GM19035 (cell line): ENCODE measurements at regions not wholly inside any gene's neighbourhood (a gene's known extent, or its start where the extent isn't known, plus 50 kb on each side); places are given as distances from the start of the nearest gene placed in this dataset.
"Not testable (repeated sequence)": the region's sequence is repeated elsewhere in the genome, so short reads cannot be mapped to it uniquely, and the experiment has no call there.

Experiments used
- ATAC-seq: cut with Tn5 transposase; IDR thresholded peaks from one replicate; pipeline ENCODE4 v1.9.1; 2021; ENCODE audit not compliant: unreplicated experiment

DNA sequence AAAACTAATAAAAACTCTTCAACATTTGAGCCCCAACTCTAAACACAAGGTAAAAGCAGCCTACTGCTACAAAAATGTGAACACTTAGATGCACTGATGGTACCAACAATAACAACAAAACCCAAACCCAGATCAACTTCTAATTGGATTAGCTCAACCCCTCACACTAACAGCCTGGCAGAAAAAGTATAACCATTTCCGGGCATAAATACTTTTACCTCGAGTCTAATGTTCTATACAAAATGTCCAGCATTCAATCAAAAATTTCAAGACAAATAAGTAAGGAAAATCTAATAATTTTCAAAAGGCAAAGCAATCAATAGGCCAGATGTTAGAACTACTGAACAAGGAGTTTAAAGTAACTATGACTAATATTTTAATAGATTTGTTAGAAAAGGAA lies 303.3 kb downstream of the ARRDC4 start:
- ATAC-seq: no peak

DNA sequence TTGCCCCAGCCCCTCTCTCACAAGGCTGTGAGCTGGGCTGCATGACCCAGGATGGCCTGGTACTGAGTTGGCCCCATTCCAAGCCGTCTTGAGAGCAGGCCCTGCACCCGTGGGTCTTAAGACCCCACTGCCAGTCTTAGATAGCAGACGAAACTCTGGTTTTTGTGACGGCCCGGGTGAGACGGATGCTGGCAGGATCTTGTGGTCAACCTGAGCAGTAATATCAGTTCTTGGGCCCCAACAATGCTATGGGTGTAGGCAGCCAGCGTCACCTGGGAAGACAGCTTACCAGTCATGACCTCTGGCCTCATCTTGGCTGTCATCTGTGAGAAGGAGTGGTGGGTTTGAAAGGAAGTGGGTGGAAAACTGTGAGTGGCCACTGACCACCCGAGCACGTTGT lies 305.8 kb downstream of the ARRDC4 start:
- ATAC-seq: no peak

DNA sequence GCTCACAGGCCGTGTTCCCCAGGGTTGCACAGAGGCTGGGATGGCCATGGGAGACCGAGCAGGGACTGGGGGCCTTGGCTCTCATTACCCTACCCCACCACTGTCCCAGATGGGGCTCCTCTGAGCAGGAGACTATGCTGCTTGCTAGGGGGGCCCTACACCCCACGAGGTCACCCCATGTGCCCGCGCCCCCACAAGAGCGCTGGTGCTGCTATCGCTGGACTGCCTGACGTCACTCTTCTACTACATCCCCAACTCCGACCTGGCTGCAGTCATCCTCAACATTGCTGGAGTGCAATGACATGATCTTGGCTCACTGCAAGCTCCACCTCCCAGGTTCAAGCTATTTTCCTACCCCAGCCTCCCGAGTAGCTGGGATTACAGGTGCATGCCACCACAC lies 307.7 kb downstream of the ARRDC4 start:
- no peak for ATAC-seq

DNA sequence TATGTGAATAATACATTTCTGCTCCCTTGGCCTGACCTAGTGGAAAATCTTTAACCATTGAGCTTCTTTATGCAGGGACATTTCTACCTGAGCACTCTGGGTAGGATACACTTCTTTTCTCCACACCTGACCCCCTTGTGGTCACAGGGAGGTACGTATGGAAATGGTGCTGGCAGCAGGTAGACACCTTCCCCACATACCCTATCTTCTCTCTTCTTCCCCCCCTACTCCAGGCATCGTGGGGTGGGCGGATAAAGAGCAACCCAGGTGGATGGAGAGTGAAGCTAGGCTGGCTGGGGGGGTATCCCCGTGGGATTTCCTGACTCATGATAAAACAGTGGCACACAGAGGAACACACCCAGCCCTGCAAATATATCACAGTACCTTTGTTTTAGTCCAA lies 312.1 kb downstream of the ARRDC4 start:
- ATAC-seq: no peak

DNA sequence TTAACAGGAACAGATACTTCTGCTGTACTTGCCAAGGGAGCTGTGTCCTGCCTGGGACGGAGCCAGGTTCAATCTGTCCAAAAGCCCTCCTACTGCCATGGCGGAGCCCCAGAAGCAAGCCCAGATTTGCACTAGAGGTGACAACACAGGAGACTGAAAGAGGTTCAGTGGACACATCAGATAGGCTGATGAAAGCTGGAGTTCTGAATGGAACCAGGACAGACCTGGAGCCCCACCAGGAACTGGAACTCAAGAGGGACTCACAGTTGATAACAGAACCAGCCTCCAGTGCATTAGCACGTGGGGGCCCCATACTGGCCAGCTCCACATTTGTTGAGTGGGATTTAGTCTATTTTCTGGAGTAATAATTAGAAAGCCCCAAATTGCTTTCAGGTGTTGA lies 315.5 kb downstream of the ARRDC4 start:
- no peak for ATAC-seq

DNA sequence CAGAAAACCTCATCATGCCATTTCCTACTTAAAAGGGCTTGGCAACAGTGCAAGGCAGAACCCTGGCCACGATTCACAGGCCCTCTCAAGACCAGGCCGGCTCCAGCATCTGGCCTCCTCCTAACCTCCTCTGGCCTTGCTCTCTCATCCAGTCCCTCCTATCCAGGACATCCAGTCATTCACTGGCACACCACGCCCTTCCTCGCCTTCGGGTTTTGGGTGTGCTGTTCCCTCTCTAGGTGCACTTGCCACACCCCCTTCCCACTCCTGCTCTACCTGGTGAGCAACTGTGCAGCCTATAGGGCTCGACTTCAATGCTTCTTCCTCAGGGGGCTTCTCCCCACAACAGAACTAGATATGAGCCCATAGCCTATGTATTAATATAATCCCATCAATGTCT lies 317.1 kb downstream of the ARRDC4 start:
- no peak for ATAC-seq

DNA sequence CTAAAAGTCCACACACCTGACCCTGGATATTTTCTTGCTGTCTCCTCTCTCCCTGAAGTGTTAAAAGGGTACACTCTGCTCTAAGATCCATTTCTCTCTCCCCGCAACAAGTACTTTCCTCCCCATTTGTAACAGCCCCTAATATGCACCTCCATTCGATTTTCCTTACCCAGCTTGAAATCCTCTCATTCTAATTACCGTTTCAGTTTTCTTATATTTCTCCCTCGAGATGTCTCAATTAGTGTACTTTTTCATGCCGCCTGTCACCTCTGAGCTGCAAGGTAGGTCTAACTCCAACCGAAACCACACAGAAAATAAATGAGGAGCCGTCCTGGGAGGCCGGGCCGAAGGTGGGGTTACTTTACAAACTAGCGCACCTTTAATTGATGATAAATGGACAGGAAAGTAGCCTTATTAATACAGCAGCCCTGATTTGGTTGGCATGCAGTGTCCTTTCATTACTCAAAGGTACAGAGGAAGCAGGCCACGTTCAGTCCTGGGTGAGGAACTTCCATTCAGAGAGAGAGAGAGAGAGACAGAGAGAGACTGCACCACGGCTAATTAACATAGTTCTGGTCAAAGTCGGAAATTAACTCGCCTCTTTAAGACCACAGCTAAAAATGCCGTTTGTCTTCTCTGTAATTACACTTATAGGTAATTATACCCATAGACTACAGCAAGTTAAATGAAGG lies 319.9 kb downstream of the ARRDC4 start:
- no peak for ATAC-seq

DNA sequence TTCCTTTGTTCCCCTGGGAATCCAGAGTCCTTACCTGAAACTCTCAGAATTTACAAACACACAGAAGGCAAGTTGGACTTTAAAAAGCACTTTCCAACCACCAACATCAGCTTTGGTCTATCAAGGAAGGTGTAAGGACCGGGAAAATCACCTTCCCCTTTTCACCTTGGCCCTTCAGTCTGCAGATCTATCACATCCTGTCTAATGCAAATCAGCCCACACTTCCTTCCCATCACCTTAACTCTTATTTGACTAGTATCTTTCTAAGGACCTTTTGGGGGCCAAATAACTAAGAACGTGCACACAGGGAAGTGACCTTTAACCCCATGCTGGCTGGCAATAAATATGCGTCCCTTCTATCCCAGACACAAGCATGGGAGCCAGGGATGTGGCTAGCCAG lies 320.6 kb downstream of the ARRDC4 start:
- ATAC-seq: no peak

DNA sequence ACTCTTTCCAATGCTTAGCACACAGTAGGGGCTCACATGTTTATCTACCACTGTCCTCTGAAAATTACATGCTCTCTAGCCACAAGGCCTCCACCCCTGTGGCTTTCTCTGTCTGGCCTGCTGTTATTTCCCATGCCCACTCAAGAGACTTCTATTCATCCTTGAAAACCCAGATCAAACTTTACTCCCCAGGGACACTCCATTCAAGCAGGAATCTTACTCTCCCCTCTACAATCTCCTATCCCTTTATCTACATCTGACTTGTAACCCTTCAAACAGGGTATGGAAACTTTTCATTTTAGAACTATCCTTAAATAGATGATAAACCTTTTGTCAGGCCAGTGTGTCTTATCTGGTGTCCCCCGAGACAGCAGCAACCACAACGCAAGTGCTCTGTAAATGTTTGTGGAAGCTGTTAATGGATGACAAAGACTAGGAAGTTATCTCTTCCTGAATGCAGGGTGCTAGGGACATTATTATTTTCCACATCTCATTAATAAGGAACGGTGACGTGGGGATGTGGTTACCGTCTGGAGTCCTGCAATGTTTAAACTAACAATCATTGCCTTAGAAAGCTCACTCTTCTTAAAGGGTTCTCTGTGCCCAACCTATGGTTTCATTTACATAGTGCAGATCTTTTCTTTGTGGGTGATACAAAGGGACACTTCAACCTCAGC lies 322.3 kb downstream of the ARRDC4 start:
- ATAC-seq: no peak

DNA sequence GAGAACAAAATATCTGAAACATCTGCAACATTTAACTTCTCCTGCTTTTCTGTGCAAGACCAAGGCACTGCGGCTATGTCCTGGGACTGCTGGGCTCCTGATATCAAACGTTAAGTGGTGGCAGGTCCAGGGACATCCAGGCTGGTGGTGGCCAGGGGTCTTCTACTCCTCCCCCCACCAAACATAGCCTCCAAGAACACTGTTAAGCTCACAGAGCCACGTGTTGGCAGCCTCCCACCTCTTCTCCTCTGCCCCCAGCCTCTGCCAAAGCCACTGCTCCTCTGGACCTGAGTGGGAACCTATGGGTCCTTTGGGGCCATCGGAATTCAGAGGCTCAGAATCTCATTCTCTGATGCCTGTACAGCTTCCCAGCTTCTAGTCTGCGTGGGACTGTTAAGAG lies 325.7 kb downstream of the ARRDC4 start:
- no peak for ATAC-seq

DNA sequence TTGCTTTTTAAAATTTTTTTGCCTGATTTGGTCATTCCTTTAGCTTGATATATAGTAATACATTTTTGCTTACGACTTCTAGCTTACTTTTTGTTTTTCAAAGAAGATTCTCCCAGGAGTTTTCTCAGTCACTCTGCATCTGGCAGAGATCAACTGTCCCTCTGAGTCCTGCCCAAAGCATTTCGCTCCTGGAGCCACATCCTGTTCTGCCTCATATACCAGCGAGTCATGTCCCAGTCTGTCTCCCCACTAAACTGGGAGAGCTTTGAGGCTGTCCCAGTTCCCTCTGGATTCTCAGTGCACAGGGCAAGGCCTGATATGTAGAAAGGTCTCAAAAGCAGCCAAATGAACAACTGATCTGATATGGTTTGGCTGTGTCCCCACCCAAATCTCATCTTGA lies 326.3 kb downstream of the ARRDC4 start:
- no peak for ATAC-seq

DNA sequence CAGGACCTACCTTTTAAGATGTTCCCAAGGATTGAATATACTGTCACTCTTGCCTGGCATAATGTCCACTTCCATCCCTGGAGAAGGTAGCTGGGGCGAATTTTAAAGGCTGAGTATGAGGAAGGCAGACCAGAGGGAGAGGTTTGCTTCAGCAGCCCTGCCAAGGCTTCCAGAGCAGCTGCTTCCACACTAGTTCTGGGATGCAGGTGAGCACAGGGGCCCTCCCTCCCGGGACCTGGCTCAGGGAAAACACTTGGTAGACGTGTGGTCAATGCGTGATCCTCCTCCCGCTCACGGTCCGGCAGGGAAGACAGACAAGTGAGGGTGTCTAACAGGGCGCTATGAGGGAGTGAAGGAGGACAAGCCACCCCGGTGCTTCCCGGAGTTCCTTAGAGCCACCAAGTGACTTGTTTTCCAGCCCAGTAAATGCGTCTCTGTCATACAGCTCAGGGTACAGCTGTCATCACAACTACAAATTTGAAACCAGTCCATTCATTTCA lies 327.6 kb downstream of the ARRDC4 start:
- no peak for ATAC-seq

DNA sequence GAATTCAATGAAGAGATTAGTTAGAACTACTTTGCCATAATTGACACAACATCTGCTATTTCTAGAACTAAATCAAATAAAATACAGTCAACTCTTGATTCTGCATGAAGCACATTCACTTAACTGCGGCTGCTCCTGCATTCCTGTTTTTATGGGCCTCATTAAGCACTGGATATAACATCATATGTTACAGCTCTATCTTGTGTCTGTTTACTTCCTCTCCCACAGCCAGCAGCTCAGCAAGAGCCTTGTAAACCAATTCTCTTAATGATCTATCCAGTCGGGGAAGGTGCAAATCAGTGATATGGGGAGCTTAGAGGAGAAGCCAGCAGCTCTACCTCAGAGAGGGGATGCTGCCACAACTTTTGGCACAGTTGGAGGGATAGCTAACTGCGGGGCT lies 329.2 kb downstream of the ARRDC4 start:
- no peak for ATAC-seq

DNA sequence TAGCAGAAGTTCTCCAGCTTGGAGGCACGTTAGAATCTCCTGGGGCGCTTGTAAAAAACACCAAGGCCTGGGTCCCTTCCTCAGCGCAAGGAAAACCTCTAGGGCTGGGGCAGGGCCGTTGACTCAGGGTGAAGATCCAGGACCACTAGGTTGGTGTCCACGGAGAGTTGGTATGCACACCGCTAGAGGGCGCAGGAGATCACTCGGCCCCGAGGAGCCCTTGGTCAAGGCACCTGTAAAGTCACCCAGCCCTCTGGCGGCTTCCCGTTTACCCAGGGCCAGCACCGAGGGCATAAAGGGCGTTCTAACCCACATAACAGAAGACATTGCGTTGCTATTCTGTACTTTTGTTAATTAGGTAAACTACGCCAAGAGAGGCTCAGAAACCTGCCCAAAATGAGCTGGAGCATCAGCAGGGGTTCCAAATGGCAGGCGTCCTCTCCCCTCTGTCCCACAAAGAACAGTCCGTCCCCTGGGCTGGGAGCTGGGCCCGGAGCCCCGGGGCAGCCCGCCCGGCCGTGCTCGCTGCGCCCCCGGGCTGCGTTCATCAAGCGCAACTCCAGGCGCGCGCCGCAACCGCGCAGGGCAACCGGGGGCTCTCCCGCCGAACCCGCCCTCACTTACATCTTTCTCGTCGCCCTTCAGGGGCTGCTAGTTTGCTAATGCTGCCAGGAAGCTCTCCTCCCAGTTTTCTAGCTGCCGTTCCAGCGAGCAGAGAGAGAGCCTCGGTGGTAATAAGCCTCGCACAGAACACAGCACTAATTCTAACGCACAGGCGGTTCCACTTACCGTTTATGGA lies 332.1 kb downstream of the ARRDC4 start:
- ATAC-seq: no peak

DNA sequence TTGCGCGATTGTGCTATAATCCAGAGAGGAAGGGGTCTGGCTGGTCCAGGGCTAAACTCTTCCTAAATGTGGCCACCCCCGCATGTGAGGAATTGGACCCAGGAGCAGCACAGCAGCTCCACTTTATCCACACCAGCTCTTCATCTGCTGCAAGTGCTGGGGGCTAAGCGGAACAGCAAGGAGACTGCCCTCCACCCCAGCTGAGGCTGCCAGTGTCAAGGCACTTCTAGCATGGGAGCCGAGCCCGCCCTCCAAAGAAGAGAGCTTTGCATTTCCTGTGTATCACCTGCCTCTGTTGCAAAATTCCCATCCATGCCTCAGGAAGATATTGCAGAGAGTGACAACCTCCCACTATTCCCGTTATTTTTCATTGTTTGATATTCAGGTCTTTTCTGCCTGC lies 333.6 kb downstream of the ARRDC4 start:
- no peak for ATAC-seq

DNA sequence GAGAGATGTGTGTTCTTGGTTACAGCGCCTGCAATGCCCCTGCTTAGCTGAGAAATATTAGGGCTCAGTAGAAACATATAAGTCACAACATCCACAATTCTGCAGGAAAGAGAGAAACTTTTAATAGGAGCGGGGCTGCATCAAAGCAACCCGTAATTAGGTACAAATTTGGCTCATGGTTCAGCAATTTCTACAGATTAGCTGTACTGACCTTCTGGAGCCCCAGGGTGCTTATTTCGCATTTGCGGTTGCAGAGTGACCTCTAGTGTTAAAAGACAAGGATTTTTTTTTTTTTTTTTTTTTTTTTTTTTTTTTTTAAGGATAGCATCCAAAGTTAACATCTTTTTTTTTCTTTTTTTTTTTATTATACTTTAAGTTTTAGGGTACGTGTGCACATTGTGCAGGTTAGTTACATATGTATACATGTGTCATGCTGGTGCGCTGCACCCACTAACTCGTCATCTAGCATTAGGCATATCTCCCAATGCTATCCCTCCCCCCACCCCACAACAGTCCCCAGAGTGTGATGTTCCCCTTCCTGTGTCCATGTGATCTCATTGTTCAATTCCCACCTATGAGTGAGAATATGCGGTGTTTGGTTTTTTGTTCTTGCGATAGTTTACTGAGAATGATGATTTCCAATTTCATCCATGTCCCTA lies 334.7 kb downstream of the ARRDC4 start:
- ATAC-seq: not testable (repeated sequence)

DNA sequence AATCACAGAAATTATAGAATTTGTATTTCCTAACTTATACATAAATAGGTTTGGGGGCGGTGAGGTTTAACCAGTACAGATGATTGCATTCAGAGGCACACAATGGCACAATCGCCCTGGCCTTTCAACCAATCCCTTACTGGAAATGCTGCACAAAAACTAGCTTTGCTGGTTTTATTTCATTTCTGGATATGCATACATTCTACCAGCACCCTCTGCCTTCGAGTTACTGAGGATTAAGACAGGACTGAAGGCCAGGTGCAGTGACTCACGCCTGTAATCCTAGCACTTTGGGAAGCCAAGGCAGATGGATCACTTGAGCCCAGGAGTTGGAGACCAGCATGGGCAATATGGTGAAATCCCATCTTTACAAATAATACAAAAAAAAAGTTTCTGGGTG lies 336.1 kb downstream of the ARRDC4 start:
- no peak for ATAC-seq

DNA sequence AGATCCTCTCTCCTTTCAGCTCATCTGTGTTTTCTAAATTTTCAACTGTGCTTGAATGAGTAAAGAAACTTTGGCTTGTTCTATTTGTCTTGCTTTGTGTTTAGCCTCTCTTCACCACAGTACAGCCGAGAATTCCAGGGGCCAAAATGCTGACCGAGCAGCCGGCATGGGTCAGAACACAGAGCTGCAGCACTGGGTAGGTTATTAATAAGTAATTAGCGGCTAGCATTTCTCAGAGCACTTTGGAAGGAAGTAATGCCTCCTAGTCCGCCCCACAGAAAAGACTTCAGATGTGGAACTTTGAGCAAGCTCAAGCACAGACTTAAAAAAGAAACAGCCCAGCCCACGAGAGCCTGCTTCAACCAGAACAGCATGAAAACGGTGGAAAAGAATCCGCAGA lies 343.9 kb downstream of the ARRDC4 start:
- ATAC-seq: no peak

DNA sequence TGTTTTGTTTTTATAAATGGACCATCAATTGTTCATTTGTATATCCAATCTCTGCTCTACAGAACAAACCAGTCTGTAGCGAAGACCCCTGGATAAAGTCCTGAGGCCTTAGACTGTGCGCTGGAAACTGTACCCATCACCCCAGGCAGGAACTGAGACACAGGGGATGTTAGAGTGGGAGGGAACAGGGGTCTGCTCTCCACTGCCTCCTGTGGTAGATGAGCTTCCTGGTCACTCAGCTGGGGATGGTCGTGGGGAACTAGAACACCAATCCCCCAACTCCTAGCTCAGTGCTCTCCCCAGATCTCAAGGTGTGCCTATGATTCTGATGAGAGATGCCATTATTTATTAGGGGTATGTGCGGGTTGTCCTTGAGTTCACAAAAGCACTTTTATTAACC lies 340.2 kb upstream of the IGF1R start:
- no peak for ATAC-seq

DNA sequence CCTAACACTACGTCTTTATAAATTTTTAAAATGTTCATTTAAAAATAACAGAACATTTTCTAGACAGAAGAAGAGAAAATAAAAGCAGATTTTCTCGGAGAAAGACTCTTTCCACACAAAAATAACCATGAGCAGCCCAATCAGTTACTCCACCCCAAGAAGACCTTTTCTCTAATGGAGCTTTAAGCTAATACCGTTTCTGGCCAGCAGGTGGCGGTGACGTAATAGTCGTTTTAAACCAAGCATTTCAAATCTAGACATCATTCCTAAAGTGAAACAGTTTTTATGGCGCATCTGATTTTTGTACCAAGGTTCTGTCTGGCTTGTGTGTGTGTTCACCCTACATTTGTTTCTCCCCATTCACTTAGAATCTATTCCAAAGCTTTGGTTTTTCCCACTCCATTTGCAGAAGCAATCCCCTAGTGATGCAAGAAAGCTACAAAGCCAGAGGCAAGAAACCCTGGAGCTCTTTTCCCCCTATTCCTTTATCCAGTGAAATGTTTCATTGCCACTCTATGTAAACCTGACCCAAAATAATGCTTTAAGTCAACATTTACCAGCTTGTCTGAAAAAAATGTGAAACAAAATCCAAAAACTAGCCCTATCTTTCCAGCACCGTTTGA lies 336.7 kb upstream of the IGF1R start:
- no peak for ATAC-seq

DNA sequence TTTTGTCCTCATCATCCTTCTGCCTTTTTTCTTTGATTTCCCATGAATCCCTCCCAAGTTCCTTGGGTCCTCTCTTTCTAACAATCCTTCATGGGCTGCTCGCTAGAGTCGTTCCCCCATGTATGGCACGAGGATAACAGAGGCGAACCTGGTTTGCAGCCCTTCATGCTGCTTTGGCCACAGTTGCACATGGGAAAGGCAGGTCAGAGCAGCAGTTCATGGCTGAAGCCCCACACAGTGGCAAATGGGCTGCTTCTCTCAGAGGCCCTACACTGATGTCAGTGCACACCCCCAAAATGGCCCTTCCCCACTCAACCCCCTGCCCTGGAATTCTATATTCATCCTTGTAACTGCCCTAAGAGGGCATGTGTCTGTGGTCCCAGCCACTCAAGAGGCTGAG lies 335.4 kb upstream of the IGF1R start:
- no peak for ATAC-seq
